Caco-2 (cell line): ENCODE measurements at regions not wholly inside any gene's neighbourhood (a gene's known extent, or its start where the extent isn't known, plus 50 kb on each side); places are given as distances from the start of the nearest gene placed in this dataset.

Experiments
- BruUV-seq: library from RNA; stranded (reverse); fragments of 400-500 nt; replicated peaks from 2 replicates; lab custom pipeline; 2021; lab: Mats Ljungman, UMichigan
- CTCF ChIA-PET: fragments of 300-600 bp; sonication (Branson Sonifier 250); formaldehyde crosslinking; loops from one replicate; lab custom pipeline; 2022; ENCODE audit warnings: antibody characterized with exemption; lab: Charles Lee
- POLR2A ChIA-PET: fragments of 300-600 bp; sonication (Branson Sonifier 250); formaldehyde crosslinking; loops from one replicate; lab custom pipeline; 2022; ENCODE audit warnings: antibody characterized with exemption; lab: Charles Lee
- DNase-seq, 2 experiments: peaks; one replicate each; pipeline versions ENCODE4 v3.0.0 to v3.0.0-alpha.2; 2020 to 2022
- H3K27me3 ChIP-seq: replicated peaks from 2 replicates; pipeline ENCODE4 v1.6.0; 2011; ENCODE audit warnings: low read length; ENCODE audit not compliant: control insufficient read depth, insufficient read depth
- H3K36me3 ChIP-seq: 2 replicates; pipeline ENCODE4 v1.5.1; 2011; ENCODE audit warnings: low read length; ENCODE audit not compliant: control insufficient read depth, insufficient read depth
- H3K4me1 ChIP-seq: fragments of 250-450 bp; sonication (Bioruptor Pico); 2 replicates; pipeline ENCODE4 v1.5.1; 2020; ENCODE audit warnings: mild to moderate bottlenecking
- H3K4me3 ChIP-seq: 2 replicates; pipeline ENCODE4 v1.5.1; 2011; ENCODE audit warnings: low read depth, mild to moderate bottlenecking, control low read depth, low read length
- H3K9me3 ChIP-seq: fragments of 250-450 bp; sonication (Bioruptor Pico); 2 replicates; pipeline ENCODE4 v1.5.1; 2020; ENCODE audit warnings: mild to moderate bottlenecking, moderate library complexity
- H3K27ac Mint-ChIP-seq: one replicate; pipeline ENCODE4 v1.8.0; 2022; ENCODE audit warnings: mixed read lengths; ENCODE audit not compliant: unreplicated experiment
- H3K27me3 Mint-ChIP-seq: one replicate; pipeline ENCODE4 v1.8.0; 2022; ENCODE audit warnings: mixed read lengths; ENCODE audit not compliant: insufficient read depth, unreplicated experiment
- H3K36me3 Mint-ChIP-seq: one replicate; pipeline ENCODE4 v1.8.0; 2022; ENCODE audit warnings: mild to moderate bottlenecking, mixed read lengths; ENCODE audit not compliant: insufficient read depth, unreplicated experiment
- H3K4me1 Mint-ChIP-seq: one replicate; pipeline ENCODE4 v1.8.0; 2022; ENCODE audit warnings: low read depth, mixed read lengths; ENCODE audit not compliant: unreplicated experiment
- H3K4me3 Mint-ChIP-seq: one replicate; pipeline ENCODE4 v1.8.0; 2022; ENCODE audit warnings: mild to moderate bottlenecking, moderate library complexity, mixed read lengths; ENCODE audit not compliant: unreplicated experiment
- H3K9me3 Mint-ChIP-seq: one replicate; pipeline ENCODE4 v1.8.0; 2022; ENCODE audit warnings: mixed read lengths; ENCODE audit not compliant: unreplicated experiment
- intact Hi-C: fragments of 100-400 bp; cut with micrococcal nuclease; formaldehyde crosslinking; loops from one replicate; pipeline ENCODE4 v1.10.0; 2022; ENCODE audit not compliant: unreplicated experiment
- TF ChIP-seq, protein P1 (sequence below), 2 experiments: fragments of 200-600 bp in 1 of 2; IDR thresholded peaks; 1 replicate in 1 of 2; 2 replicates in 1 of 2; pipeline versions ENCODE4 v1.5.1 to v1.8.0; 2011 to 2022; ENCODE audit warnings: antibody characterized with exemption in 1 of 2, control low read depth in 1 of 2, inconsistent platforms in 1 of 2, low read depth in 1 of 2, low read length in 1 of 2, mild to moderate bottlenecking in 1 of 2, moderate library complexity in 1 of 2; ENCODE audit not compliant: insufficient read depth in 1 of 2, severe bottlenecking in 1 of 2, unreplicated experiment in 1 of 2

DNA sequence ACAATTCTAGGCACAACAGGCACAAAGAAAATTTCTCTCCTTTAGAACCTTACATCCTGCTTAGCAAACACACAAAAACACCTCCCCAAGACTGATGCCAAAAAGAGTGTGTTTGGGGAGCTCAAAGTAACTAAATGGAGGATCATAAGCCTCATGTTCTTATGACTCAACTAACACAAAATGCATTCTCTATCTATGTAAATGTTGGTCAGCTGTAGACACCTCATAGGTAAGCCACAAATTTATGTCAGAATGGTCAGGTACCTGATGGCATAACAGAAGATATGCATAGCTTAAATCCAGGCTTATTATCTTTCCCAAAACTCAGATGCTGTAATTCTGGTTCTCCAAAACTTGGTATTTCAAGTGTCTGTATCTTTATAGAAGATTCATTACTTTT, 315.1 kb downstream of the C7orf25 start:
- TF ChIP-seq, protein P1, sequence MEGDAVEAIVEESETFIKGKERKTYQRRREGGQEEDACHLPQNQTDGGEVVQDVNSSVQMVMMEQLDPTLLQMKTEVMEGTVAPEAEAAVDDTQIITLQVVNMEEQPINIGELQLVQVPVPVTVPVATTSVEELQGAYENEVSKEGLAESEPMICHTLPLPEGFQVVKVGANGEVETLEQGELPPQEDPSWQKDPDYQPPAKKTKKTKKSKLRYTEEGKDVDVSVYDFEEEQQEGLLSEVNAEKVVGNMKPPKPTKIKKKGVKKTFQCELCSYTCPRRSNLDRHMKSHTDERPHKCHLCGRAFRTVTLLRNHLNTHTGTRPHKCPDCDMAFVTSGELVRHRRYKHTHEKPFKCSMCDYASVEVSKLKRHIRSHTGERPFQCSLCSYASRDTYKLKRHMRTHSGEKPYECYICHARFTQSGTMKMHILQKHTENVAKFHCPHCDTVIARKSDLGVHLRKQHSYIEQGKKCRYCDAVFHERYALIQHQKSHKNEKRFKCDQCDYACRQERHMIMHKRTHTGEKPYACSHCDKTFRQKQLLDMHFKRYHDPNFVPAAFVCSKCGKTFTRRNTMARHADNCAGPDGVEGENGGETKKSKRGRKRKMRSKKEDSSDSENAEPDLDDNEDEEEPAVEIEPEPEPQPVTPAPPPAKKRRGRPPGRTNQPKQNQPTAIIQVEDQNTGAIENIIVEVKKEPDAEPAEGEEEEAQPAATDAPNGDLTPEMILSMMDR (IDR thresholded peaks at IDR 0.05; ENCODE audit: insufficient read depth in 1 of 2, low read depth in 1 of 2, low read length in 1 of 2, severe bottlenecking in 1 of 2, unreplicated experiment in 1 of 2): no peak
- no peaks in the 10 kb centered on the region for H3K4me1 Mint-ChIP-seq
- H3K27me3 Mint-ChIP-seq: no peaks in the 10 kb centered on the region
- peaks cover under 1% of the 10 kb centered on the region for H3K9me3 Mint-ChIP-seq
- Histone ChIP-seq H3K36me3 (no peaks in the 10 kb centered on the region), H3K9me3 (no peaks in the 10 kb centered on the region), H3K4me1 (no peaks in the 10 kb centered on the region), H3K4me3 (no peak overlapping the region), H3K27me3 (no peaks in the 10 kb centered on the region)
- BruUV-seq: no TSS peak
- no peaks in the 10 kb centered on the region for H3K36me3 Mint-ChIP-seq
- no peak overlapping the region for H3K4me3 Mint-ChIP-seq
- ChIA-PET POLR2A (no interaction called here), CTCF (no interaction called here)
- intact Hi-C loops: no loop called here
- DNase-seq: no peak
- H3K27ac Mint-ChIP-seq: no peak overlapping the region

DNA sequence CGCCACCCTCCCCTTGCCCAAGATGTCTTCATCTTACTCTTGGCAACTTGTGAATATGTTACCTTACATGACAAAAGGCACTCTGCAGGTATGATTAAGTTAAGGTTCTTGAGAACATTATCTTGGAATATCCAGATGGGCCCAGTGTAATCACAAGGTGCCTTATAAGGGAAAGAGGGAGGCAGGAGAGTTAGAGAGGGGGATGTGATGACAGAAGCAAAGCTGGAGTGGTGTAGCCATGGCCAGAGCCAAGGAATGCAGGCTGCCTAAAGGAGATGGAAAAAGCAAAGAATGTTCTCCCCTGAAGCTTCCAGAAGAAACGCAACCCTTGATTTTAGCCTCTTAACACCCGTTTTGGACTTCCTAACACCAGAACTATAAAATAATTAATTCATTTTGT, 318.0 kb downstream of the C7orf25 start:
- H3K27ac Mint-ChIP-seq: no peak overlapping the region
- no peaks in the 10 kb centered on the region for H3K27me3 ChIP-seq
- no peak overlapping the region for H3K4me3 ChIP-seq
- no peaks in the 10 kb centered on the region for H3K36me3 ChIP-seq
- ChIA-PET POLR2A (no interaction called here), CTCF (no interaction called here)
- DNase-seq: no peak
- H3K4me3 Mint-ChIP-seq: no peak overlapping the region
- no peaks in the 10 kb centered on the region for H3K9me3 ChIP-seq
- no peaks in the 10 kb centered on the region for H3K4me1 ChIP-seq
- peaks cover 10% of the 10 kb centered on the region for H3K9me3 Mint-ChIP-seq
- H3K4me1 Mint-ChIP-seq: no peaks in the 10 kb centered on the region
- H3K27me3 Mint-ChIP-seq: no peaks in the 10 kb centered on the region
- intact Hi-C loops: no loop called here
- no peaks in the 10 kb centered on the region for H3K36me3 Mint-ChIP-seq
- BruUV-seq: no TSS peak
- TF ChIP-seq, protein P1 (IDR thresholded peaks at IDR 0.05; ENCODE audit: insufficient read depth in 1 of 2, low read depth in 1 of 2, low read length in 1 of 2, severe bottlenecking in 1 of 2, unreplicated experiment in 1 of 2): no peak

DNA sequence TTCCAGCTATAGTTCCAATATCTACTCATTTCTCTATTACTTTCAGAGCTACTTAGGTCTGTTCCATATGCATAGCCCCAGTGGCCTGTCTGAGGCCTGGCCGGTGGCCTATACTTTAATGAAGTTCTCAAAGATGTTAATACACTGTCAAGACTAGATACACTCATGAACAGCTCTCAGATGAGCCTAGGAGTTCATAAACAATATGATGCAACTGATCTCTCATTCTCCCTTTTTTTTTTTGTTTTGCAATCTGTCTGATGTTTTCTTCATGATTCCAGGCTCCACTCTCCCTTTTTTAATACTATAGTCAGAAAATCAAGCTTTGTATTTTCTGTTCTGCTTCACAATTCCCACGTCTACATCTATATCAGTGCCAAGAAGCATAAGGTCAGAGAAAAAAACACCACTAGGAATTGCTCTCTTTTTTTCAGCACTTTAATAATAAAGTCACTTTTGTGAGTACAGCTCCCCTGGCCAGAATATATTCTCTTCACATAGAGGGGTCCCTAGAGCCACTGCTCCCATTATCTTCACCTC, 321.0 kb downstream of the C7orf25 start:
- CTCF ChIA-PET: no interaction called here
- TF ChIP-seq, protein P1 (IDR thresholded peaks at IDR 0.05; ENCODE audit: insufficient read depth in 1 of 2, low read depth in 1 of 2, low read length in 1 of 2, severe bottlenecking in 1 of 2, unreplicated experiment in 1 of 2): no peak
- no peak for DNase-seq
- intact Hi-C loops: no loop called here
- Mint-ChIP-seq H3K4me1 (no peaks in the 10 kb centered on the region), H3K4me3 (no peak overlapping the region), H3K36me3 (no peaks in the 10 kb centered on the region), H3K27ac (no peak overlapping the region), H3K27me3 (no peaks in the 10 kb centered on the region), H3K9me3 (peaks cover 20% of the 10 kb centered on the region)
- no peaks in the 10 kb centered on the region for H3K9me3 ChIP-seq
- BruUV-seq: no TSS peak
- H3K4me1 ChIP-seq: no peaks in the 10 kb centered on the region
- no peaks in the 10 kb centered on the region for H3K36me3 ChIP-seq
- POLR2A ChIA-PET: no interaction called here
- H3K27me3 ChIP-seq: no peaks in the 10 kb centered on the region
- no peak overlapping the region for H3K4me3 ChIP-seq
